Activated B cell treated with CpG ODN at 0.5 μM for 24 hours (primary cell): ENCODE measurements at regions not wholly inside any gene's neighbourhood (a gene's known extent, or its start where the extent isn't known, plus 50 kb on each side); places are given as distances from the start of the nearest gene placed in this dataset.

ENCODE experiments used
- ATAC-seq: fragments of 200-7000 bp; cut with Tn5 transposase; one replicate; pipeline ENCODE4 v1.10.0; 2021; ENCODE audit warnings: low read depth, mild to moderate bottlenecking, moderate library complexity
- CTCF ChIA-PET: fragments of 350-600 bp; sonication (Branson Sonifier 250); formaldehyde crosslinking; loops from one replicate; lab custom pipeline; 2021; ENCODE audit warnings: antibody characterized with exemption; lab: Charles Lee
- POLR2A ChIA-PET: fragments of 350-600 bp; sonication (Branson Sonifier 250); formaldehyde crosslinking; loops from one replicate; lab custom pipeline; 2021; ENCODE audit warnings: antibody characterized with exemption; lab: Charles Lee
- DNase-seq: peaks from one replicate; pipeline ENCODE4 v3.0.0; 2022
- H3K27ac Mint-ChIP-seq: one replicate; pipeline ENCODE4 v1.8.0; 2020; ENCODE audit warnings: mixed read lengths
- H3K27me3 Mint-ChIP-seq: one replicate; pipeline ENCODE4 v1.8.0; 2021; ENCODE audit warnings: mixed read lengths
- H3K36me3 Mint-ChIP-seq: one replicate; pipeline ENCODE4 v1.8.0; 2021; ENCODE audit warnings: low read depth, mixed read lengths
- H3K4me1 Mint-ChIP-seq: one replicate; pipeline ENCODE4 v1.8.0; 2021; ENCODE audit warnings: mixed read lengths
- H3K4me3 Mint-ChIP-seq: one replicate; pipeline ENCODE4 v1.8.0; 2020; ENCODE audit warnings: mild to moderate bottlenecking, mixed read lengths
- H3K9me3 Mint-ChIP-seq: one replicate; pipeline ENCODE4 v1.8.0; 2020; ENCODE audit warnings: mixed read lengths
- CTCF ChIP-seq: fragments of 200-600 bp; IDR thresholded peaks from one replicate; pipeline ENCODE4 v1.8.0; 2022; ENCODE audit warnings: antibody characterized with exemption, mild to moderate bottlenecking
- intact Hi-C: fragments of 100-400 bp; cut with micrococcal nuclease; formaldehyde crosslinking; loops from one replicate; pipeline ENCODE4 v1.15.1; 2024

DNA sequence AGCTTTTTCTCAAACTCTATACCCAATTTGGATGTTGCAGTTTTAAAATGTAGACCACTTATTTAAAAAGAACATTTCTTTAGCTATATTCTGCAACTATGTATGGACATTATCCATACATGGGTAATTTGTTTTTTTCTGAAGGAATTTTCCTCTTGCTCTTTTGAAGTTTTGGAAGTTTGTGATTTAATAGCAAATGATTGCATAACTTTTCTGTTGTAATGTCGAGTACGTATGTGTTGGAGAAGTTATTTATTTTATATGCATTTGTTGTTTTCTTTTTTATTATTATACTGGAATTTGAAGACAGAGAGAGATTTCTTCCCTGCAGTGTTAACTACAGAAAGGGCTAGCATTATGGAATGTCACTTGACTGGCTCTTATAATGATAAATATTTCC is 207.7 kb upstream of the FANCL start:
- no peak for TF ChIP-seq CTCF
- ChIA-PET CTCF (interaction anchor here (1.6 to 1.7 kb wide), 3 partner anchors 541 to 689 kb away, joined by 7 to 11 read pairs (median 10); no protein-coding TSS in a partner anchor), POLR2A (no interaction called here)
- intact Hi-C loops = loop anchor here (1.0 kb wide), 3 partner anchors 543 to 728 kb away; no protein-coding TSS in a partner anchor
- DNase-seq = no peak
- H3K27ac Mint-ChIP-seq = no peak overlapping the region
- no peaks in the 10 kb centered on the region for H3K9me3 Mint-ChIP-seq
- ATAC-seq = no peak
- H3K4me3 Mint-ChIP-seq = no peak overlapping the region
- peaks cover 3% of the 10 kb centered on the region for H3K4me1 Mint-ChIP-seq
- no peaks in the 10 kb centered on the region for H3K36me3 Mint-ChIP-seq
- no peaks in the 10 kb centered on the region for H3K27me3 Mint-ChIP-seq

DNA sequence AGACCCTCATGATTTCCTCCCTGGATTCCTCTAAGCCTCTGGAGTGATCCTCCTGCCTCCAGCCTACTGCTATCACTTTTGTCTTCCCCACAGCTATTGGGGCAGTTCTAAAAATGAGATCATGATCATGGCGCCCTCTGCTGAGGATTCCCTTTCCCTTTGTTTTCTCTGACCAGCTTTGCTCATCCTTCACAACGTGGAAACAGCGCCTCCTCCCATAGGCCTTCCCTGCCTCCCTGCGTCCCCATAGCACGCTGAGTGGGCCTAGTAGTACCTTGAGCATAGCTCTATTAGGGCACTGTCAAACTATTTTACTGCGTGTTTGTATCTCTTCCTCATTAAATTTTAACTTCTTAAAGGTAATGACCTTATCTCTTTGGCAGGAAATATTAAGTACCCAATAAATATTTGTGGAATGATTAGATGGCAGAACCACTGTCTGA is 207.0 kb upstream of the FANCL start:
- ATAC-seq (no peak), DNase-seq (no peak)
- Mint-ChIP-seq H3K36me3 (no peaks in the 10 kb centered on the region), H3K9me3 (no peaks in the 10 kb centered on the region), H3K27me3 (no peaks in the 10 kb centered on the region), H3K4me1 (peaks cover 3% of the 10 kb centered on the region), H3K27ac (no peak overlapping the region), H3K4me3 (no peak overlapping the region)
- CTCF ChIA-PET = interaction anchor here (0.8 to 1.7 kb wide), 4 partner anchors 540 to 688 kb away, joined by 3 to 11 read pairs (median 8); no protein-coding TSS in a partner anchor
- TF ChIP-seq CTCF = no peak
- intact Hi-C loops = loop anchor here (1.0 kb wide), 3 partner anchors 542 to 727 kb away; no protein-coding TSS in a partner anchor
- POLR2A ChIA-PET = no interaction called here

- intact Hi-C loops = no loop called here
- no peak for TF ChIP-seq CTCF
- no peaks in the 10 kb centered on the region for H3K27me3 Mint-ChIP-seq
- H3K36me3 Mint-ChIP-seq = no peaks in the 10 kb centered on the region
- no peak overlapping the region for H3K27ac Mint-ChIP-seq
- no peak for DNase-seq
- no peak for ATAC-seq
- ChIA-PET POLR2A (no interaction called here), CTCF (interaction anchor here (0.8 to 1.7 kb wide), 4 partner anchors 539 to 688 kb away, joined by 3 to 11 read pairs (median 8); no protein-coding TSS in a partner anchor)
- H3K4me1 Mint-ChIP-seq = peaks cover 3% of the 10 kb centered on the region
- H3K4me3 Mint-ChIP-seq = no peak overlapping the region
- no peaks in the 10 kb centered on the region for H3K9me3 Mint-ChIP-seq
Observed at GRCh38 chr2:58447586-58447985, 206.5 kb upstream of the FANCL start.

GRCh38 chr2:58441643-58442042 is 200.5 kb upstream of the FANCL start:
- ChIA-PET CTCF (interaction anchor here (0.7 kb wide), 1 partner anchor 81 kb away, joined by 3 read pairs; no protein-coding TSS in a partner anchor), POLR2A (no interaction called here)
- no peak for DNase-seq
- intact Hi-C loops = no loop called here
- H3K27me3 Mint-ChIP-seq = peaks cover 3% of the 10 kb centered on the region
- no peaks in the 10 kb centered on the region for H3K9me3 Mint-ChIP-seq
- no peak for ATAC-seq
- no peaks in the 10 kb centered on the region for H3K36me3 Mint-ChIP-seq
- no peak overlapping the region for H3K4me3 Mint-ChIP-seq
- no peak for TF ChIP-seq CTCF
- H3K4me1 Mint-ChIP-seq = no peaks in the 10 kb centered on the region
- no peak overlapping the region for H3K27ac Mint-ChIP-seq

DNA sequence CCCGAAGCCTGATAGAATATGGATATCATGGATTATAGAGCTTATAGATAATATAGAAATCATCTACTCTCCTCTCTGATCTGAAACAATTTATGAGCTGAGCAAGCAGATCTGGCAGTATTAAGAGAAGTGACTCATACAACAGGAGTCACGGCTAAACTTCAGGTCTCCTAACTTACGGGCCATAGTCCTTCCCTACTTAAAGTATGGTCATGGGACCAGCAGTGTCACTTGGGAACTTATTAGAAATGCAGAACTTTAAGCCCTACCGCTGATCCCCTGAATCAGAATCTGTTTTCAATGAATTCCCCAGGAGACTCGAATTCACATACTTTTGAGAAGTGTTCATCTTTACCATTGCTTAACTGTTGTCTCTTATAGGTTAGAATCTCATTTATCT is 195.7 kb upstream of the FANCL start:
- POLR2A ChIA-PET = no interaction called here
- DNase-seq = no peak
- CTCF ChIA-PET = no interaction called here

More for the DNA sequence above, 195.7 kb upstream of the FANCL start:
- H3K4me3 Mint-ChIP-seq = no peak overlapping the region
- H3K4me1 Mint-ChIP-seq = no peaks in the 10 kb centered on the region
- ATAC-seq = no peak
- no peaks in the 10 kb centered on the region for H3K9me3 Mint-ChIP-seq
- H3K27ac Mint-ChIP-seq = no peak overlapping the region
- TF ChIP-seq CTCF = no peak
- no peaks in the 10 kb centered on the region for H3K36me3 Mint-ChIP-seq
- H3K27me3 Mint-ChIP-seq = peaks cover 3% of the 10 kb centered on the region
- intact Hi-C loops = no loop called here
